ENCODE measurements at regions not wholly inside any gene's neighbourhood (a gene's known extent, or its start where the extent isn't known, plus 50 kb on each side); places are given as distances from the start of the nearest gene placed in this dataset.
"Not testable (repeated sequence)": the region's sequence is repeated elsewhere in the genome, so short reads cannot be mapped to it uniquely, and the experiment has no call there.

DNA sequence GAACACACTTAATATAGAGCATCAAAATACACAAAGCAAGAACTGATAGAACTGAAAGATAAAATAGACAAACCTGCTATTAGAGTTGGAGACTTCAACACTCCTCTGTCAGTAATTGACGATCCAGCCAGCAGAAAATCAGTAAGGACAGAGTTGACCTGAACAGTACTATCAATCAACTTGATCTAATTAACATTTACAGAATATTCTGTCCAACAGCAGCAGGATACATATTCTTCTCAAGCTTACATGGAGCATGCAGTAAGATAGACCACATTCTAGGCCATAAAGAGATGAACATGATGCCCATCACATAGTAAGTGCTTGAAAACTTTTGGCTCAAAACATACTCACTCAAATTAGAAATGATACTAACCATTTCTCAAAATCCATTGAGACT lies 196.7 kb upstream of the KLF3 start:
- DNase-seq (ENCODE audit: extremely low spot score): no peak
- ChIA-PET CTCF (interaction anchor here (1.5 kb wide), 1 partner anchor 240 kb away, joined by 3 read pairs; no protein-coding TSS in a partner anchor), POLR2A (no interaction called here)
- TF ChIP-seq CTCF (IDR thresholded peaks at IDR 0.05; ENCODE audit: control extremely low read depth, extremely low read depth, low read depth, missing control alignments): no peak

GRCh38 chr4:38468339-38468866 lies 195.6 kb upstream of the KLF3 start:
- DNase-seq (ENCODE audit: extremely low spot score): no peak
- TF ChIP-seq CTCF (IDR thresholded peaks at IDR 0.05; ENCODE audit: control extremely low read depth, extremely low read depth, low read depth, missing control alignments): no peak
- POLR2A ChIA-PET: no interaction called here
- CTCF ChIA-PET: interaction anchor here (1.4 kb wide), 1 partner anchor 59 kb away, joined by 3 read pairs; no protein-coding TSS in a partner anchor

DNA sequence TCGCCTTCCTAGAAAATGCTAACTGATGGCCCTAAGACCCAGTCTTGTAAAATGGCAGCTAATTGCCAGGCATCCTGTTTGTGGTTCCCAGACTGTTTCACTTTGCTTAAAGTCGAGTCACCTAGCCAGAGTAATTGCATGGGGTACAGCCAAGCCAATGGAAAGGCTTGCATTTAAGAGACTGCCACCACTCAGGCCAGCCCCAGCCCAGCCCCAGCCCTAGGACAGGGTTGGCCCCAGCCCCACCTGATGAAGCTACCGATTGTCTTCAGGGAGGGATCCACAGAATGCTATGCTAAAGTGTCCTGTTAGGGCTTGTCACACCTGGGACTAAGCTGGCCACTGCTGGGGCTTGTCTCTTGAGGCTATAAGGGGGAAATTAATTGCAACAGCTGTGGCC lies 194.6 kb upstream of the KLF3 start:
- no peak for TF ChIP-seq CTCF (IDR thresholded peaks at IDR 0.05; ENCODE audit: control extremely low read depth, extremely low read depth, low read depth, missing control alignments)
- POLR2A ChIA-PET: no interaction called here
- CTCF ChIA-PET: interaction anchor here (0.6 kb wide), 1 partner anchor 206 kb away, joined by 3 read pairs; no protein-coding TSS in a partner anchor

DNA sequence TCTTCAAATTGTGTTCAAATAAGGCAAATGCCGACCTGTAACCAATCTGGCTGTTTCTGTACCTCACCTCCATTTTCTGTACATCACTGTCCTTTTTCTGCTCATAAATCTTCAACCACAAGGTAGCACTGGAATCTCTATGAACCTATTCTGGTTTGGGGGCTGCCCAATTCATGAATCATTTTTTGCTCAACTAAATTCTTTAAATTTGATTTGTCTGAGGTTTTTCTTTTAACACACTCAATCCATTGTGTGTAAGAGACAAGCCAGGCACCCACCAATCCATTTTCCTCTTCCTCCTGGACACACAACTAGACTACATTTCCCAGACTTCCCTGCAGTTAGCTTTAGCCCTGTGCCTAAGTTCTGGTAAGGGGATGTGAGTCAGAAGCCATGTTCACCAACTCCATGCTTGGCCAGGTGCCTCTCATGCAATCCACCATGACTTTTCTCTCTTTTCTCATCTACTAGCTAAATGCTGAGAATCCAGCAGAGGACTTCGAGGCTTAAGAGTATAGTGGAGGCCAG lies 193.2 kb upstream of the KLF3 start:
- no peak for DNase-seq (ENCODE audit: extremely low spot score)
- TF ChIP-seq CTCF (IDR thresholded peaks at IDR 0.05; ENCODE audit: control extremely low read depth, extremely low read depth, low read depth, missing control alignments): no peak
- CTCF ChIA-PET: interaction anchor here (1.2 to 2.1 kb wide), 3 partner anchors 13 to 151 kb away, joined by 3 to 5 read pairs (median 4); no protein-coding TSS in a partner anchor
- POLR2A ChIA-PET: no interaction called here

More for the DNA sequence above, 194.6 kb upstream of the KLF3 start:
- DNase-seq (ENCODE audit: extremely low spot score): no peak

- no peak for DNase-seq (ENCODE audit: extremely low spot score)
- CTCF ChIA-PET: no interaction called here
- no peak for TF ChIP-seq CTCF (IDR thresholded peaks at IDR 0.05; ENCODE audit: control extremely low read depth, extremely low read depth, low read depth, missing control alignments)
- POLR2A ChIA-PET: no interaction called here
Measured at GRCh38 chr4:38482696-38483095, 181.3 kb upstream of the KLF3 start.

GRCh38 chr4:38483628-38484027 lies 180.4 kb upstream of the KLF3 start:
- POLR2A ChIA-PET; DNase-seq (ENCODE audit: extremely low spot score); CTCF ChIA-PET: not testable (repeated sequence)

DNA sequence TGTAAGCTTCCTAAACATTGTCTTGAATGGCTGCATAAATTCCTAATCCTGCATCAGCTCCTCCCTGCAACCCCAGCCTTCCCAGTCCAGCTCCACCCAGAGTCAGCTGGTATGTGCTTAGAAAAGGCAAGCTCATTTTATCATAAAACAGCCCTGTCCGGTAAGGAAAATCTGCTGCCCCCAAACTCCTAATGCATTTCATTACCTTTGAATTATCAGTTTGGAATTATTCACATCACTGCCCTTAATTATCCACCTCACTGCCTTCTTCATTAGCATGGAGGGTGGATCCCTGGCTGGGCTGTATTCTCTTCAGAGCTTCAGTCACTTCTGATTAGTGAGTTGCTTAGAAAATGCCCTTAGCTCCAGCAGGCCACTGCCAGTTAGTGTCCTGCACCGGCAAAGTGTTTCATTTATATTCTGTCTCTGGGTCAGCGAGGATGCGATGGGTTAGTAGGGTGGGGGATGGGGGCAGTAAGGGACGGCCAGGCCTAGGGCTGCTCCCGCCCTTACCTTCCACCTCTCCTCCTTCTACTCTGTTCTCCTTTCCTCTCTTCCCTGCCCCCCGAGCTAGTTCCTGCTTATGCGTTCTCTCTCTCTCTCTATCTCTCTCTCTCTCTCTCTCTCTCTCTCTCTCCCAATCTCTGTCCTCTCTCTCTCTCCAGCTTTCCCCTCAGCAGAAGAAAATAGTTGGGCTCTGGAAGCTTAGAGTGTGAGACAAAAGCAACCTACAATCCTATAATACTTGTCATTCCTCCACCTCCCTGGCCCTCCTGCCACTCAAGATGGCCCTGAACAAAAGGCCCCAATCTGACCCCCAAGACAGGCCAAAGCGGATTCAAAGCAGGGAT lies 174.8 kb upstream of the KLF3 start:
- no peak for DNase-seq (ENCODE audit: extremely low spot score)
- POLR2A ChIA-PET: no interaction called here

More for the DNA sequence above, 174.8 kb upstream of the KLF3 start:
- no peak for TF ChIP-seq CTCF (IDR thresholded peaks at IDR 0.05; ENCODE audit: control extremely low read depth, extremely low read depth, low read depth, missing control alignments)
- CTCF ChIA-PET: interaction anchor here (1.2 to 1.5 kb wide), 5 partner anchors 8 to 167 kb away, joined by 3 to 5 read pairs (median 3); no protein-coding TSS in a partner anchor

Data from GM10248 (cell line).